WTC11 (cell line): ENCODE measurements at regions not wholly inside any gene's neighbourhood (a gene's known extent, or its start where the extent isn't known, plus 50 kb on each side); places are given as distances from the start of the nearest gene placed in this dataset.

ENCODE experiments used
- ATAC-seq: fragments of 200-7000 bp; cut with Tn5 transposase; 2 replicates; pipeline ENCODE4 v1.10.0; 2021; ENCODE audit warnings: mild to moderate bottlenecking, moderate library complexity
- CTCF ChIA-PET: fragments of 300-600 bp; sonication (Branson Sonifier 250); formaldehyde crosslinking; loops from one replicate; lab custom pipeline; 2021; ENCODE audit warnings: antibody characterized with exemption; lab: Charles Lee
- POLR2A ChIA-PET: fragments of 350-600 bp; sonication (Branson Sonifier 250); formaldehyde crosslinking; loops from one replicate; lab custom pipeline; 2021; ENCODE audit warnings: antibody characterized with exemption; lab: Charles Lee
- DNase-seq: peaks from one replicate; pipeline ENCODE4 v3.0.0; 2021; ENCODE audit warnings: low spot score
- H3K27ac Mint-ChIP-seq: 2 replicates; pipeline ENCODE4 v1.8.0; 2021; ENCODE audit warnings: mixed read lengths
- H3K27me3 Mint-ChIP-seq: 2 replicates; pipeline ENCODE4 v1.8.0; 2021; ENCODE audit warnings: low read depth, mild to moderate bottlenecking, moderate library complexity, mixed read lengths
- H3K36me3 Mint-ChIP-seq: 2 replicates; pipeline ENCODE4 v1.8.0; 2021; ENCODE audit warnings: mixed read lengths
- H3K4me1 Mint-ChIP-seq: 2 replicates; pipeline ENCODE4 v1.8.0; 2022; ENCODE audit warnings: mixed read lengths
- H3K4me3 Mint-ChIP-seq: 2 replicates; pipeline ENCODE4 v1.8.0; 2021; ENCODE audit warnings: mild to moderate bottlenecking, moderate library complexity, mixed read lengths
- H3K9me3 Mint-ChIP-seq: 2 replicates; pipeline ENCODE4 v1.8.0; 2021; ENCODE audit warnings: mixed read lengths
- ATF1 ChIP-seq: sonication (generic); formaldehyde crosslinking; IDR thresholded peaks from 2 replicates; pipeline ENCODE4 v1.8.1; 2023; ENCODE audit warnings: mild to moderate bottlenecking, moderate library complexity, missing genetic modification reagents
- ESRRA ChIP-seq: sonication (generic); formaldehyde crosslinking; IDR thresholded peaks from 2 replicates; pipeline ENCODE4 v1.8.1; 2022; ENCODE audit warnings: mild to moderate bottlenecking, missing genetic modification reagents, borderline replicate concordance
- ETV6 ChIP-seq: sonication (generic); formaldehyde crosslinking; IDR thresholded peaks from 2 replicates; pipeline ENCODE4 v1.8.1; 2022; ENCODE audit warnings: mild to moderate bottlenecking, missing genetic modification reagents
- GABPB1 ChIP-seq: sonication (generic); formaldehyde crosslinking; IDR thresholded peaks from 2 replicates; pipeline ENCODE4 v1.8.1; 2023; ENCODE audit warnings: mild to moderate bottlenecking, missing genetic modification reagents
- HMGXB4 ChIP-seq: sonication (generic); formaldehyde crosslinking; IDR thresholded peaks from 2 replicates; pipeline ENCODE4 v1.8.1; 2023; ENCODE audit warnings: mild to moderate bottlenecking, moderate library complexity, missing genetic modification reagents
- NR2C2 ChIP-seq: sonication (generic); formaldehyde crosslinking; IDR thresholded peaks from 2 replicates; pipeline ENCODE4 v1.8.0; 2022; ENCODE audit warnings: mild to moderate bottlenecking, missing genetic modification reagents
- RORB ChIP-seq: fragments of 250-450 bp; sonication (Bioruptor Pico); IDR thresholded peaks from 2 replicates; pipeline ENCODE4 v1.9.0; 2021; ENCODE audit warnings: mild to moderate bottlenecking
- ZBTB43 ChIP-seq: sonication (generic); formaldehyde crosslinking; IDR thresholded peaks from 2 replicates; pipeline ENCODE4 v1.8.1; 2023; ENCODE audit warnings: mild to moderate bottlenecking, missing genetic modification reagents
- ZNF317 ChIP-seq: sonication (generic); formaldehyde crosslinking; IDR thresholded peaks from 2 replicates; pipeline ENCODE4 v1.8.1; 2023; ENCODE audit warnings: low read depth, mild to moderate bottlenecking, moderate library complexity, missing genetic modification reagents, borderline replicate concordance
- TF ChIP-seq, protein P1 (sequence below): sonication (generic); formaldehyde crosslinking; IDR thresholded peaks from 2 replicates; pipeline ENCODE4 v1.8.0; 2022; ENCODE audit warnings: mild to moderate bottlenecking, missing genetic modification reagents
- TF ChIP-seq, protein P2 (sequence below): sonication (generic); formaldehyde crosslinking; IDR thresholded peaks from 2 replicates; pipeline ENCODE4 v1.8.0; 2022; ENCODE audit warnings: mild to moderate bottlenecking, missing genetic modification reagents
- TF ChIP-seq, protein P3 (sequence below): sonication (generic); formaldehyde crosslinking; IDR thresholded peaks from 2 replicates; pipeline ENCODE4 v1.8.0; 2023; ENCODE audit warnings: mild to moderate bottlenecking, missing genetic modification reagents
- TF ChIP-seq, protein P4 (sequence below): fragments of 250-450 bp; sonication (Bioruptor Pico); IDR thresholded peaks from 2 replicates; pipeline ENCODE4 v2.1.2; 2022; ENCODE audit warnings: mild to moderate bottlenecking, moderate library complexity
- TF ChIP-seq, protein P5 (sequence below): fragments of 250-450 bp; sonication (Bioruptor Pico); IDR thresholded peaks from 2 replicates; pipeline ENCODE4 v1.9.0; 2021; ENCODE audit warnings: mild to moderate bottlenecking, borderline replicate concordance

GRCh38 chr15:29456255-29456654 is 186.6 kb upstream of the NSMCE3 start (continued):
- TF ChIP-seq, protein P1, sequence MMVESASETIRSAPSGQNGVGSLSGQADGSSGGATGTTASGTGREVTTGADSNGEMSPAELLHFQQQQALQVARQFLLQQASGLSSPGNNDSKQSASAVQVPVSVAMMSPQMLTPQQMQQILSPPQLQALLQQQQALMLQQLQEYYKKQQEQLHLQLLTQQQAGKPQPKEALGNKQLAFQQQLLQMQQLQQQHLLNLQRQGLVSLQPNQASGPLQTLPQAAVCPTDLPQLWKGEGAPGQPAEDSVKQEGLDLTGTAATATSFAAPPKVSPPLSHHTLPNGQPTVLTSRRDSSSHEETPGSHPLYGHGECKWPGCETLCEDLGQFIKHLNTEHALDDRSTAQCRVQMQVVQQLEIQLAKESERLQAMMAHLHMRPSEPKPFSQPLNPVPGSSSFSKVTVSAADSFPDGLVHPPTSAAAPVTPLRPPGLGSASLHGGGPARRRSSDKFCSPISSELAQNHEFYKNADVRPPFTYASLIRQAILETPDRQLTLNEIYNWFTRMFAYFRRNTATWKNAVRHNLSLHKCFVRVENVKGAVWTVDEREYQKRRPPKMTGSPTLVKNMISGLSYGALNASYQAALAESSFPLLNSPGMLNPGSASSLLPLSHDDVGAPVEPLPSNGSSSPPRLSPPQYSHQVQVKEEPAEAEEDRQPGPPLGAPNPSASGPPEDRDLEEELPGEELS = no peak
- TF ChIP-seq ETV6 (no peak), RORB (CRISPR knock-in tag) (no peak)

DNA sequence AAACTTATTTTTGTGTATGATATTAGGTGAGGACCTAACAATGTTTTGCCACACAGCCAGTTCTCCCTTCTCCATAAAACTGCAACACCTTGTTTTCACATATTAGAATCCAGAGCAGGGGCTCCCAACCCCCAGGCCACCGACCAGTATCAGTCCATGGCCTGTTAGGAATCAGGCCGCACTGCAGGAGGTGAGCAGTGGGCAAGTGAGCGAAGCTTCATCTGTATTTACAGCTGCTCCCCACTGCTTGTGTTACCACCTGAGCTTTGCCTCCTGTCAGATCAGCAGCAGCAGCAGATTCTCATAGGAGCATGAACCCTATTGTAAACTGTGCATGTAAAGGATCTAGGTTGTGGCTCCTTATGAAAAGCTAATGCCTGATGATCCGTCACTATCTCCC is 185.9 kb upstream of the NSMCE3 start:
- no peak for ATAC-seq
- DNase-seq = no peak
- Mint-ChIP-seq H3K4me3 (no peak overlapping the region), H3K4me1 (peaks cover 32% of the 10 kb centered on the region), H3K9me3 (peaks cover 10% of the 10 kb centered on the region; the same call in 1 of the 2 replicates), H3K36me3 (peaks cover 3% of the 10 kb centered on the region; the same call in 1 of the 2 replicates), H3K27me3 (no peaks in the 10 kb centered on the region), H3K27ac (no peak overlapping the region)
- TF ChIP-seq, protein P2, sequence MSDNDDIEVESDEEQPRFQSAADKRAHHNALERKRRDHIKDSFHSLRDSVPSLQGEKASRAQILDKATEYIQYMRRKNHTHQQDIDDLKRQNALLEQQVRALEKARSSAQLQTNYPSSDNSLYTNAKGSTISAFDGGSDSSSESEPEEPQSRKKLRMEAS (CRISPR knock-in tag) = no peak
- TF ChIP-seq ZBTB43 (CRISPR knock-in tag) (no peak), HMGXB4 (CRISPR knock-in tag) (no peak), ESRRA (CRISPR knock-in tag) (no peak), NR2C2 (CRISPR knock-in tag) (no peak)
- TF ChIP-seq, protein P3, sequence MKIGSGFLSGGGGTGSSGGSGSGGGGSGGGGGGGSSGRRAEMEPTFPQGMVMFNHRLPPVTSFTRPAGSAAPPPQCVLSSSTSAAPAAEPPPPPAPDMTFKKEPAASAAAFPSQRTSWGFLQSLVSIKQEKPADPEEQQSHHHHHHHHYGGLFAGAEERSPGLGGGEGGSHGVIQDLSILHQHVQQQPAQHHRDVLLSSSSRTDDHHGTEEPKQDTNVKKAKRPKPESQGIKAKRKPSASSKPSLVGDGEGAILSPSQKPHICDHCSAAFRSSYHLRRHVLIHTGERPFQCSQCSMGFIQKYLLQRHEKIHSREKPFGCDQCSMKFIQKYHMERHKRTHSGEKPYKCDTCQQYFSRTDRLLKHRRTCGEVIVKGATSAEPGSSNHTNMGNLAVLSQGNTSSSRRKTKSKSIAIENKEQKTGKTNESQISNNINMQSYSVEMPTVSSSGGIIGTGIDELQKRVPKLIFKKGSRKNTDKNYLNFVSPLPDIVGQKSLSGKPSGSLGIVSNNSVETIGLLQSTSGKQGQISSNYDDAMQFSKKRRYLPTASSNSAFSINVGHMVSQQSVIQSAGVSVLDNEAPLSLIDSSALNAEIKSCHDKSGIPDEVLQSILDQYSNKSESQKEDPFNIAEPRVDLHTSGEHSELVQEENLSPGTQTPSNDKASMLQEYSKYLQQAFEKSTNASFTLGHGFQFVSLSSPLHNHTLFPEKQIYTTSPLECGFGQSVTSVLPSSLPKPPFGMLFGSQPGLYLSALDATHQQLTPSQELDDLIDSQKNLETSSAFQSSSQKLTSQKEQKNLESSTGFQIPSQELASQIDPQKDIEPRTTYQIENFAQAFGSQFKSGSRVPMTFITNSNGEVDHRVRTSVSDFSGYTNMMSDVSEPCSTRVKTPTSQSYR (CRISPR knock-in tag) = no peak
- ChIA-PET POLR2A (no interaction called here), CTCF (interaction anchor here (0.6 kb wide), 1 partner anchor 76 kb away, joined by 4 read pairs; no protein-coding TSS in a partner anchor)

GRCh38 chr15:29455055-29455454 is 185.4 kb upstream of the NSMCE3 start:
- Mint-ChIP-seq H3K9me3 (peaks cover 10% of the 10 kb centered on the region; the same call in 1 of the 2 replicates), H3K27me3 (no peaks in the 10 kb centered on the region), H3K4me1 (peaks cover 32% of the 10 kb centered on the region), H3K4me3 (no peak overlapping the region), H3K36me3 (peaks cover 3% of the 10 kb centered on the region; the same call in 1 of the 2 replicates), H3K27ac (0 out of 2 replicates have a peak overlapping the region, but pooled peaks have one; percentile 32)
- DNase-seq (no peak), ATAC-seq (no peak)
- ChIA-PET POLR2A (no interaction called here), CTCF (interaction anchor here (1.3 kb wide), 1 partner anchor 315 kb away, joined by 5 read pairs; no protein-coding TSS in a partner anchor)
- TF ChIP-seq, protein P4, sequence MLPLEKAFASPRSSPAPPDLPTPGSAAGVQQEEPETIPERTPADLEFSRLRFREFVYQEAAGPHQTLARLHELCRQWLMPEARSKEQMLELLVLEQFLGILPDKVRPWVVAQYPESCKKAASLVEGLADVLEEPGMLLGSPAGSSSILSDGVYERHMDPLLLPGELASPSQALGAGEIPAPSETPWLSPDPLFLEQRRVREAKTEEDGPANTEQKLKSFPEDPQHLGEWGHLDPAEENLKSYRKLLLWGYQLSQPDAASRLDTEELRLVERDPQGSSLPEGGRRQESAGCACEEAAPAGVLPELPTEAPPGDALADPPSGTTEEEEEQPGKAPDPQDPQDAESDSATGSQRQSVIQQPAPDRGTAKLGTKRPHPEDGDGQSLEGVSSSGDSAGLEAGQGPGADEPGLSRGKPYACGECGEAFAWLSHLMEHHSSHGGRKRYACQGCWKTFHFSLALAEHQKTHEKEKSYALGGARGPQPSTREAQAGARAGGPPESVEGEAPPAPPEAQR = no peak
- TF ChIP-seq ZNF317 (CRISPR knock-in tag) (no peak), GABPB1 (CRISPR knock-in tag) (no peak), ATF1 (CRISPR knock-in tag) (no peak)
- TF ChIP-seq, protein P5, sequence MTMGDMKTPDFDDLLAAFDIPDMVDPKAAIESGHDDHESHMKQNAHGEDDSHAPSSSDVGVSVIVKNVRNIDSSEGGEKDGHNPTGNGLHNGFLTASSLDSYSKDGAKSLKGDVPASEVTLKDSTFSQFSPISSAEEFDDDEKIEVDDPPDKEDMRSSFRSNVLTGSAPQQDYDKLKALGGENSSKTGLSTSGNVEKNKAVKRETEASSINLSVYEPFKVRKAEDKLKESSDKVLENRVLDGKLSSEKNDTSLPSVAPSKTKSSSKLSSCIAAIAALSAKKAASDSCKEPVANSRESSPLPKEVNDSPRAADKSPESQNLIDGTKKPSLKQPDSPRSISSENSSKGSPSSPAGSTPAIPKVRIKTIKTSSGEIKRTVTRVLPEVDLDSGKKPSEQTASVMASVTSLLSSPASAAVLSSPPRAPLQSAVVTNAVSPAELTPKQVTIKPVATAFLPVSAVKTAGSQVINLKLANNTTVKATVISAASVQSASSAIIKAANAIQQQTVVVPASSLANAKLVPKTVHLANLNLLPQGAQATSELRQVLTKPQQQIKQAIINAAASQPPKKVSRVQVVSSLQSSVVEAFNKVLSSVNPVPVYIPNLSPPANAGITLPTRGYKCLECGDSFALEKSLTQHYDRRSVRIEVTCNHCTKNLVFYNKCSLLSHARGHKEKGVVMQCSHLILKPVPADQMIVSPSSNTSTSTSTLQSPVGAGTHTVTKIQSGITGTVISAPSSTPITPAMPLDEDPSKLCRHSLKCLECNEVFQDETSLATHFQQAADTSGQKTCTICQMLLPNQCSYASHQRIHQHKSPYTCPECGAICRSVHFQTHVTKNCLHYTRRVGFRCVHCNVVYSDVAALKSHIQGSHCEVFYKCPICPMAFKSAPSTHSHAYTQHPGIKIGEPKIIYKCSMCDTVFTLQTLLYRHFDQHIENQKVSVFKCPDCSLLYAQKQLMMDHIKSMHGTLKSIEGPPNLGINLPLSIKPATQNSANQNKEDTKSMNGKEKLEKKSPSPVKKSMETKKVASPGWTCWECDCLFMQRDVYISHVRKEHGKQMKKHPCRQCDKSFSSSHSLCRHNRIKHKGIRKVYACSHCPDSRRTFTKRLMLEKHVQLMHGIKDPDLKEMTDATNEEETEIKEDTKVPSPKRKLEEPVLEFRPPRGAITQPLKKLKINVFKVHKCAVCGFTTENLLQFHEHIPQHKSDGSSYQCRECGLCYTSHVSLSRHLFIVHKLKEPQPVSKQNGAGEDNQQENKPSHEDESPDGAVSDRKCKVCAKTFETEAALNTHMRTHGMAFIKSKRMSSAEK = no peak
